Type B pancreatic cell (in vitro differentiated cells): ENCODE measurements at regions not wholly inside any gene's neighbourhood (a gene's known extent, or its start where the extent isn't known, plus 50 kb on each side); places are given as distances from the start of the nearest gene placed in this dataset.
"Not testable (repeated sequence)": the region's sequence is repeated elsewhere in the genome, so short reads cannot be mapped to it uniquely, and the experiment has no call there.

ENCODE experiments used
- DNase-seq: peaks from one replicate; pipeline ENCODE4 v3.0.0; 2021; ENCODE audit warnings: mixed read lengths; ENCODE audit not compliant: unreplicated experiment; ENCODE audit errors: extremely low spot score
- H3K27ac Mint-ChIP-seq: 2 replicates; pipeline ENCODE4 v1.8.0; 2021; ENCODE audit warnings: mild to moderate bottlenecking, mixed read lengths
- H3K27me3 Mint-ChIP-seq: 2 replicates; pipeline ENCODE4 v1.8.0; 2021; ENCODE audit warnings: mixed read lengths
- H3K36me3 Mint-ChIP-seq: 2 replicates; pipeline ENCODE4 v1.8.0; 2021; ENCODE audit warnings: mixed read lengths
- H3K4me1 Mint-ChIP-seq: one replicate; pipeline ENCODE4 v1.8.0; 2021; ENCODE audit warnings: mixed read lengths; ENCODE audit not compliant: unreplicated experiment
- H3K4me3 Mint-ChIP-seq: 2 replicates; pipeline ENCODE4 v1.8.0; 2021; ENCODE audit warnings: mild to moderate bottlenecking, mixed read lengths
- H3K9me3 Mint-ChIP-seq: 2 replicates; pipeline ENCODE4 v1.8.0; 2021; ENCODE audit warnings: mixed read lengths
- TF ChIP-seq, protein P1 (sequence below): fragments of 200-600 bp; sonication (generic); conservative IDR thresholded peaks from 2 replicates; pipeline ENCODE4 v1.5.0; 2021; ENCODE audit warnings: antibody characterized with exemption, mild to moderate bottlenecking

DNA sequence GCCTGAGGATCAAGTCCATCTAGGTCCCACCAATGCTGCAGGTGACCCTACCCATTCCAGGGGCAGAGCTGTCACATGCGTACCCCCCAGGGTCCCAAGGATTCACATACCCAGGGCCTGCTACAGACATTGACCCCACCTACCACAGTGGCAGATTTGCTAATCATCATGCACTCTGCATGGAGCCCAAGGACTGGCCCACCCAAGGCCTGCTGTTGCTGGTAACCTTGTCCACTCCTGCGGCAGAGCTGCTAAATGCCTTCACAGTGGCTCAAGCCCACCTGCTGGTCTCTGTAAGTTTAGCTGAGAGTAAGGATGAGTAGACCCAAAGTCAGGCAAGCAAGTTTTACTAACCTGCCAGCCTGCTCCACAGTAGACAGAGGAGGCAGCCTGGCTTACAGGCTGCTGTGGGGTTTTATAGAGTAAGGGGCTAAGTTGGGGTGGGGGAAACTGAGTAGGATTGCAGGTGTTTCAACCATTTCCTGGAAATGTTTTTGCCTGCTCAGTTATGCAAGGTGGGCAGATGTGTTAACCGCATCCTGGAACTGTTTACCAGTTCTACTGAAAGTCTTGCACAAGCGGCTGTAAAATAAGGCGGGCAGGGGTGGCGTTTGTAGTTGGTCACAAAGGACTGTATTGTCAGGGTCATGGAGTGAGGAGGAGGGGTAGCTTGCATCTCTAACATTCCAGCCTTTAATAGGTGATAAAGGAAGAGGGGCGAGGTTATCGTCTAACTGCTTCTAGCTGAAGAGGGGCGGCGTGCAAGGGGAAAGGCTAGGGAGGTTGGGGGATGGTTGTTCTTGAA is 2163.5 kb upstream of the WWC1 start:
- Mint-ChIP-seq H3K4me3 (no peak overlapping the region), H3K27ac (no peak overlapping the region), H3K9me3 (no peaks in the 10 kb centered on the region), H3K36me3 (no peaks in the 10 kb centered on the region), H3K27me3 (no peaks in the 10 kb centered on the region), H3K4me1 (peaks cover 8% of the 10 kb centered on the region)
- TF ChIP-seq, protein P1, sequence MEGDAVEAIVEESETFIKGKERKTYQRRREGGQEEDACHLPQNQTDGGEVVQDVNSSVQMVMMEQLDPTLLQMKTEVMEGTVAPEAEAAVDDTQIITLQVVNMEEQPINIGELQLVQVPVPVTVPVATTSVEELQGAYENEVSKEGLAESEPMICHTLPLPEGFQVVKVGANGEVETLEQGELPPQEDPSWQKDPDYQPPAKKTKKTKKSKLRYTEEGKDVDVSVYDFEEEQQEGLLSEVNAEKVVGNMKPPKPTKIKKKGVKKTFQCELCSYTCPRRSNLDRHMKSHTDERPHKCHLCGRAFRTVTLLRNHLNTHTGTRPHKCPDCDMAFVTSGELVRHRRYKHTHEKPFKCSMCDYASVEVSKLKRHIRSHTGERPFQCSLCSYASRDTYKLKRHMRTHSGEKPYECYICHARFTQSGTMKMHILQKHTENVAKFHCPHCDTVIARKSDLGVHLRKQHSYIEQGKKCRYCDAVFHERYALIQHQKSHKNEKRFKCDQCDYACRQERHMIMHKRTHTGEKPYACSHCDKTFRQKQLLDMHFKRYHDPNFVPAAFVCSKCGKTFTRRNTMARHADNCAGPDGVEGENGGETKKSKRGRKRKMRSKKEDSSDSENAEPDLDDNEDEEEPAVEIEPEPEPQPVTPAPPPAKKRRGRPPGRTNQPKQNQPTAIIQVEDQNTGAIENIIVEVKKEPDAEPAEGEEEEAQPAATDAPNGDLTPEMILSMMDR = no peak
- DNase-seq = no peak

DNA sequence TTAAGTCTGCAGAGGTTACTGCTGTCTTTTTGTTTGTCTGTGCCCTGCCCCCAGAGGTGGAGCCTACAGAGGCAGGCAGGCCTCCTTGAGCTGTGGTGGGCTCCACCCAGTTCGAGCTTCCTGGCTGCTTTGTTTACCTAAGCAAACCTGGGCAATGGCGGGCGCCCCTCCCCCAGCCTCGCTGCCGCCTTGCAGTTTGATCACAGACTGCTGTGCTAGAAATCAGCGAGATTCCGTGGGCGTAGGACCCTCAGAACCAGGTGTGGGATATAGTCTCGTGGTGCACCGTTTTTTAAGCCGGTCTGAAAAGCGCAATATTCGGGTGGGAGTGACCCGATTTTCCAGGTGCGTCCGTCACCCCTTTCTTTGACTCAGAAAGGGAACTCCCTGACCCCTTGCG is 2146.3 kb upstream of the WWC1 start:
- not testable (repeated sequence) for H3K27ac Mint-ChIP-seq, H3K27me3 Mint-ChIP-seq, H3K36me3 Mint-ChIP-seq, H3K4me3 Mint-ChIP-seq, H3K4me1 Mint-ChIP-seq, DNase-seq, H3K9me3 Mint-ChIP-seq

DNA sequence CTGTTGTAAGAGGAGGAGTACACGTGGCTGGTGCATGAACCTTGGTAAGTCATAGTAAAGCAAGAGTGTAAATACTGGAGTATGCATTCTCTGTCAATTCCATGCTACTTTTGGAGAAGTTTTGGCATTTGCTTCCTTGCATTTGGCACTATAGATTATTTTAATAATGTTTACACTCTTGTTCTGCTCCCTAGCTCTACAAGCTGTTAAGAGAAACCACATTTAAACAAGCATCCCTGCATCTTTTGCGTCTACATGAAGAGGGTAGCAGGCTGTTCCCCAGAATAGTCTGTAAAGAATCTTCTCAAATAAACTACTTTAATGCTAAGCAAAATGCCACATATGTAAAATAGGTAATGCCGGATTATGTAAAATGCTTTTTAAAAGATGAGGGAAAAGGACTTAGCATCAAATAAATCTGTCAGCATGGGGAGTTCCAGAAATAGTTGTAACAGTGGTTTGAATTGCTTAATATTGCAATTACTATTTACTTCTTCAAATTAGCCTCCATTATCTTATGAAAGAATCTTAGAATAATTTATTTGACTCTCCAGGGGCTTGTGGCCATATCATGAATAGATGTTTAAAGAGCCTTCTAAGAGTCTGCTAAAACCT is 2127.3 kb upstream of the WWC1 start:
- TF ChIP-seq, protein P1 = no peak
- Mint-ChIP-seq H3K4me1 (no peaks in the 10 kb centered on the region), H3K27me3 (no peaks in the 10 kb centered on the region), H3K9me3 (no peaks in the 10 kb centered on the region), H3K36me3 (no peaks in the 10 kb centered on the region), H3K27ac (no peak overlapping the region), H3K4me3 (no peak overlapping the region)
- DNase-seq = no peak

DNA sequence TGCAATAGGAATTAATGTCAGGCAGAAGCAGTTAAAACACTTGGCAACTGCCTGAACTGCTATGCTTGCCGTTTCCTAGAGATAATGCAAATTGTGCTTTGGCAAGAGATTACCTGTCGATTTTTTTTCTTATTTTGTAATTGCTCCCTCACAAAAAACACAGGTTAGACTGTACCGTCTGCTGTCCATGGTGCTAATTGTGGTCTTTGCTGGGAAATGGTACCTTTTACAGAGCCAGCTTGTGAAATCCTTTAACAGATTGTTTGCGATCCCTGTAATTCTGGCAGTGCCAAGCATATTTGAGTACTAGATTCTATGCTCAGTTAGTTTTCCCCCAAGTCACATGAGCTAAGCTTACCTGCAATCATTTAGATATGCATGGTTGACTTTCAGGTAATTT is 2125.8 kb upstream of the WWC1 start:
- Mint-ChIP-seq H3K27me3 (no peaks in the 10 kb centered on the region), H3K27ac (no peak overlapping the region), H3K4me1 (no peaks in the 10 kb centered on the region), H3K4me3 (no peak overlapping the region), H3K9me3 (no peaks in the 10 kb centered on the region), H3K36me3 (no peaks in the 10 kb centered on the region)
- TF ChIP-seq, protein P1 = no peak
- no peak for DNase-seq

DNA sequence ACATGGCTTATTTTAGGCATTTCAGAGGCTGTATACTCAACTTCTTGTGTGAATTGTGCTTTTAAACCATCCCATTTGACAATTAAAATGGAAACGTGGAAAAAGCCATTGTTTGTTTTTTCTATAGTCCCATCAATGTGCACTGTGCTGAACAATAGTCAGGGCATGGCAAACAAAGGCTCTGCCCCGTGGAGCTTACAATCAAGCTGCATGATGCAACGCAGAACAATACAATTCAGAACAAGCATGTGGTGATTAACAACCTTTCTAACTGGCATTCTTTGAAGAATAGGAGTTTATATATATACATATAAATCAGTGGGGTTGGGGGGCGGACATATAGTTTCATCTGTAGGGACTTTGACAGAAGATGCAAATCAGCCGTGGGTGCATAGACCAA is 2125.4 kb upstream of the WWC1 start:
- Mint-ChIP-seq H3K9me3 (no peaks in the 10 kb centered on the region), H3K27ac (no peak overlapping the region)

DNA sequence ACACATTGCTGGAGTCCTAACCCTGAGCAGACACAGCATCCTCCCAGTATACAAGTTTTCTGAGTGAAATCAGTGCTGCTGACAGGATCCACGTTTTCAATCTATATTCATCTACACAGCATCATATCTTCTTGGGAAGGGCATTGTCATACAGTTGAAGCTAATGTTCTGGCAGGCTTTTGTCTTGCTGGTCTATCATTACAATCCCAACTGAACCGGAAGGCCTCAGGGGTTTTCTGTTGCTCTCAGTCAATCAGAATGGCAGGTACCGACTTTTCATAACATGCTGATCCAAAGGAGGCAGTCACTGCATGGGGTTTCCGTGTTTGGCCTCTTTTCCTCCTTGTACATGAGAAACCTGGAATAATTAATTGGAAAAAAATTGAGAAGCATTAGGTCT is 2118.8 kb upstream of the WWC1 start:
- no peak overlapping the region for H3K27ac Mint-ChIP-seq
- H3K9me3 Mint-ChIP-seq = no peaks in the 10 kb centered on the region
- H3K4me1 Mint-ChIP-seq = no peaks in the 10 kb centered on the region
- DNase-seq = no peak
- H3K4me3 Mint-ChIP-seq = no peak overlapping the region
- no peaks in the 10 kb centered on the region for H3K36me3 Mint-ChIP-seq
- H3K27me3 Mint-ChIP-seq = no peaks in the 10 kb centered on the region
- TF ChIP-seq, protein P1 = no peak

More for the DNA sequence above, 2125.4 kb upstream of the WWC1 start:
- DNase-seq = no peak
- TF ChIP-seq, protein P1 = no peak
- Mint-ChIP-seq H3K27me3 (no peaks in the 10 kb centered on the region), H3K4me3 (no peak overlapping the region), H3K36me3 (no peaks in the 10 kb centered on the region), H3K4me1 (no peaks in the 10 kb centered on the region)
